Naive B cell (primary cell): ENCODE measurements at regions not wholly inside any gene's neighbourhood (a gene's known extent, or its start where the extent isn't known, plus 50 kb on each side); places are given as distances from the start of the nearest gene placed in this dataset.

Source experiments
- ATAC-seq, 2 donors: fragments of 150-1000 bp; cut with Tn5 transposase; 2 replicates each; pipeline ENCODE4 v1.10.0; 2021; ENCODE audit warnings: low read depth in 2 of 2, mild to moderate bottlenecking in 2 of 2, moderate library complexity in 2 of 2
- DNase-seq: peaks from one replicate; pipeline ENCODE4 v3.0.0; 2022
- H3K27ac Mint-ChIP-seq, 6 donors: one replicate each; pipeline ENCODE4 v1.8.0; 2020 to 2022; ENCODE audit warnings: mild to moderate bottlenecking in 6 of 6, mixed read lengths in 6 of 6, moderate library complexity in 5 of 6, inconsistent platforms in 2 of 6
- H3K27me3 Mint-ChIP-seq, 3 donors: one replicate each; pipeline ENCODE4 v1.8.0; 2021 to 2022; ENCODE audit warnings: mixed read lengths in 3 of 3, mild to moderate bottlenecking in 1 of 3
- H3K36me3 Mint-ChIP-seq, 2 donors: one replicate each; pipeline ENCODE4 v1.8.0; 2020 to 2022; ENCODE audit warnings: mixed read lengths in 2 of 2, inconsistent platforms in 1 of 2, mild to moderate bottlenecking in 1 of 2
- H3K4me1 Mint-ChIP-seq, 3 donors: one replicate each; pipeline ENCODE4 v1.8.0; 2020 to 2022; ENCODE audit warnings: mixed read lengths in 3 of 3, inconsistent platforms in 1 of 3, mild to moderate bottlenecking in 1 of 3, moderate library complexity in 1 of 3
- H3K4me3 Mint-ChIP-seq, 8 donors: one replicate each; pipeline ENCODE4 v1.8.0; 2020 to 2022; ENCODE audit warnings: mild to moderate bottlenecking in 8 of 8, mixed read lengths in 8 of 8, moderate library complexity in 8 of 8, inconsistent platforms in 2 of 8
- H3K9me3 Mint-ChIP-seq, 7 donors: one replicate each; pipeline ENCODE4 v1.8.0; 2020 to 2022; ENCODE audit warnings: mixed read lengths in 7 of 7, mild to moderate bottlenecking in 5 of 7, inconsistent platforms in 2 of 7, moderate library complexity in 1 of 7

- Mint-ChIP-seq H3K27ac (no peak overlapping the region), H3K4me3 (no peak overlapping the region), H3K36me3 (no peaks in the 10 kb centered on the region), H3K27me3 (no peaks in the 10 kb centered on the region), H3K4me1 (no peaks in the 10 kb centered on the region), H3K9me3 (peaks cover 0 to 5% (median 0%) of the 10 kb centered on the region in 7 donors)
- ATAC-seq (no peak), DNase-seq (no peak)
Measured at GRCh38 chr6:23177806-23178205, 608.4 kb downstream of the HDGFL1 start.

DNA sequence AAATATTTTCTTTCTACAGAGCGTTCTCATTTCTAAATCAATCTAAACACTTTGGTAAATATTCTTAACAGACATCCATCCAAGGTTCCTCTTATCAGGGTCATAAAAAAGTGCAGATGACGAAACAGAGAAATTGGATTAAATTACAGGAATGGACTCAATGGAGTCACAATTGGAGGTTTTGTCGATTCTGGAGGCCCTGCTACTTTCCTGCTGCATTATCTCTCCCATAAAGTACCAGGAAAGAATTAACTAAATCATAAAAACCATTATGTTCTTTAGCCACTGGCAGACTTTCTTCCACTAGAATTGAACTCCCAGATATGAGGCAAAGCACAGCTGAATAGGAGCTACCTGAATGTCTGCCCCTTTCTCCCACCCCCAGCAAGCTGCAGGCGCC lies 610.6 kb downstream of the HDGFL1 start:
- ATAC-seq: no peak
- H3K27ac Mint-ChIP-seq: no peak overlapping the region
- peaks cover 0 to 2% (median 0%) of the 10 kb centered on the region in 7 donors for H3K9me3 Mint-ChIP-seq
- H3K4me1 Mint-ChIP-seq: no peaks in the 10 kb centered on the region
- H3K36me3 Mint-ChIP-seq: no peaks in the 10 kb centered on the region
- H3K27me3 Mint-ChIP-seq: no peaks in the 10 kb centered on the region
- no peak overlapping the region for H3K4me3 Mint-ChIP-seq
- no peak for DNase-seq

DNA sequence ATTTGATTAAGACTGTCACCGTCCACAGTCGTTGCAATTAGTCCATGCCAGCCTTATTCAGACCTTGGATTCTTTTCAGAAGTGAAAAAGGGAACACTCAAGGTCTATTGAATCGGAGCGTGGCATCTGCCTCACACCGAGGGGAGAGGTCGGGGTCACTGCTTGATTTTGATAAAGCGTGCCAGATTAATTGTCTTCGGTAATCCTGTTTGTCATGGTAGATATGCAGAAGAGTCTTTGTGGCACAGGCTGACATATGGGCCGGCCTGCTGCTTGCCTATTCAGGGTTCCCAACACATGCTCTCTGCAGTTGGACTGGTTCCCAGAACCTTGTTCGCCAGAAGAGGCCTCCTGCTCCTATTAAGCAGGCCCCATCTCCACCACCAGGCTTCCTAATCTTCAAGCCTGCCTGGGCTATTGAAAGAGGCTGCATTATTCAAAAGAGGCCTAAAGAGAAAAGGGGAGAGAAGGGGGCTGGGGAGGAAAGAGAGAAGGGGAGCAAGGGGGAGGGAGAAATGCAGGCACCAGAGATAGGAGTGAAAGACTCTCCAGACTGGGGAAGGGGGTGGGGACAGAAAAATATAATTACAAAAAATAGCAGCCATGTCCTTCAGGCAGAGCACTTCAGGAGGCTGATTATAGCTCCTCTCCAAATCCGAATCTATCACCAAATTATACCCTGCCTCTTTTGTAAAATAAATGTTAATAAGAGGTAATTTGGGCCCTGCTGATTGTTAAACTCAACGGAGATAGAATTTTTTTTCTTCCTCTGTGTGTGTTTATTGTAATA lies 611.3 kb downstream of the HDGFL1 start:
- H3K4me3 Mint-ChIP-seq: no peak overlapping the region
- ATAC-seq (no peak), DNase-seq (no peak)
- no peaks in the 10 kb centered on the region for H3K36me3 Mint-ChIP-seq
- no peak overlapping the region for H3K27ac Mint-ChIP-seq
- no peaks in the 10 kb centered on the region for H3K4me1 Mint-ChIP-seq
- H3K27me3 Mint-ChIP-seq: no peaks in the 10 kb centered on the region
- H3K9me3 Mint-ChIP-seq: peaks cover 0 to 2% (median 0%) of the 10 kb centered on the region in 7 donors

DNA sequence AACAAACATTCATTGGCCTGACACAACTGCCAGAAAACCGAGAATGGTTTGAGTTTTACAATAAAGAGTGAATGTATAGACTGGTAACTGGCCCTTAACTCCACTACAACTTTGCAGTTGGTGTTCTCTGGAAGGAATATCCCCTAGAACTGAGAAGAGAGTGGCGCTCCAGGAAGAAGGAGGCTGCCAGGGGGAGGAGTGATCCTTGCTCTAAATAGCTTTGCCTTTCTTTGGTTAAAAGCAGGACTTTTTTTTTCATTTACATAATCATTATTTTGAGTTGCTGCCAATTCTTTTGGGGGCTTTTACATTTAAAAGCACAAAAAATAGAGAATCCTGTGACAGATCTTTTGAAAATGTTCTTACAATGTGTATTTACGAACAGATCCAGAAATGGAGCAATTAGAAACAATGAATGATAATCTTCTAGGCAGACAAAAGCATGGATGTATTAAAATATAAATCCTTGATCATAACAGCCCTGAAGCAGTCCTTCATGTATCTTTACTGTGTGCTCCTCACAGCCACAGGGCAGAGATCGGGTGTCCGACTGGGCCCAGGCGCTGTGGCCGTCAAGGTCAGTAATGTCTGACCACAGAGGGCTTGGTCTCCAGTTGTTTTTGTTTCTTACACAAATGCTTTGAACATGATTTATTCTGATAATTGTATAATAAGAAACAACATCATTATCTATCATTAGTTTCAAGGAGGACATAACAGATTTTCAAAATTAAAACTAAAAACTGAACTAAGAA lies 612.2 kb downstream of the HDGFL1 start:
- H3K4me3 Mint-ChIP-seq: no peak overlapping the region
- no peaks in the 10 kb centered on the region for H3K36me3 Mint-ChIP-seq
- ATAC-seq (no peak), DNase-seq (no peak)
- no peaks in the 10 kb centered on the region for H3K4me1 Mint-ChIP-seq
- H3K27ac Mint-ChIP-seq: no peak overlapping the region
- H3K27me3 Mint-ChIP-seq: no peaks in the 10 kb centered on the region
- H3K9me3 Mint-ChIP-seq: peaks cover 0 to 2% (median 0%) of the 10 kb centered on the region in 7 donors

- no peak for DNase-seq
- peaks cover 0 to 2% (median 0%) of the 10 kb centered on the region in 7 donors for H3K9me3 Mint-ChIP-seq
- peak overlapping the region in 1 of 6 donors; percentile 59 for H3K27ac Mint-ChIP-seq
- no peak for ATAC-seq
- no peaks in the 10 kb centered on the region for H3K4me1 Mint-ChIP-seq
- no peak overlapping the region for H3K4me3 Mint-ChIP-seq
- no peaks in the 10 kb centered on the region for H3K27me3 Mint-ChIP-seq
- no peaks in the 10 kb centered on the region for H3K36me3 Mint-ChIP-seq
Measured at GRCh38 chr6:23183846-23184245, 614.5 kb downstream of the HDGFL1 start.

DNA sequence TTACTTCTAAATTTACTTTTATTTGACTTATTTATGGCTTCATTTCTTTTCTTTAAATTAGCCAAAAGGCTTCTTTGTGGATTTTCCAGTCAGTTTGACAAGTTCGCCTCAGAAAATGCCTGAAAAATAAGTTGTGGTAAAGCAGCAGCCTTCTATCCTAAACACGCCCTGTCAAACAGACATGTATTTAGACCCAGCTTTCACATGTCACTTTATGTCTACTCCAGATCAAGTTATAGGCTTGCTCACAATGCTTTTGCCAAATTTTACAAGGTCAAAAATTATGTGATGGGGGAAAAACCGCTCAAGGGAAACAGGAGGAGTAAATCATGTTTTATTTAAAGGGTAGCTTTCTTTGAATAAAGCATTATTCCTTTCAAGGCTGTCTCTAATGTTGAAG lies 615.0 kb downstream of the HDGFL1 start:
- H3K4me1 Mint-ChIP-seq: no peaks in the 10 kb centered on the region
- H3K36me3 Mint-ChIP-seq: no peaks in the 10 kb centered on the region
- no peak overlapping the region for H3K27ac Mint-ChIP-seq
- H3K27me3 Mint-ChIP-seq: no peaks in the 10 kb centered on the region
- no peak for DNase-seq
- no peak overlapping the region for H3K4me3 Mint-ChIP-seq
- peaks cover 0 to 2% (median 0%) of the 10 kb centered on the region in 7 donors for H3K9me3 Mint-ChIP-seq
- ATAC-seq: no peak

DNA sequence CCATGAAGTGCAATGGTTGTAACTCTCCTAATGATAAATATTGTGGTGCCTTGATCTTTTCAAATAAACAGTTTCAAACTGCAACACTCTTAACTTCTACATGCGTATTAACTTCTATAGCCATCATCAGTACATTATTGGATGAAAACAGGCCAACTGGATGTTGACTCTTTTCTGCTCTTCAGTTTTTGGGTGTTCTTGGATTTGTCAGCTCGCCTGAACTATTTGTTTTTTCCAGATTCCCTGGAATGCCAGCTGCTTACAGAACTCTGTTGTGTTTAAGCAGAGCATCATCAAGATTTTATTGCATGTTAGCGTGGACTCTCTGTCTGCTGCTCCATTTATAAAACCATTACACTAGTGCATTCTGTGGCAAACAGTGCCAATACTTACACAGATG lies 626.1 kb downstream of the HDGFL1 start:
- Mint-ChIP-seq H3K4me3 (no peak overlapping the region), H3K27ac (no peak overlapping the region), H3K27me3 (no peaks in the 10 kb centered on the region), H3K9me3 (peaks cover 0 to 5% (median 0%) of the 10 kb centered on the region in 7 donors), H3K4me1 (no peaks in the 10 kb centered on the region), H3K36me3 (no peaks in the 10 kb centered on the region)
- ATAC-seq (no peak), DNase-seq (no peak)

GRCh38 chr6:23199541-23199940 lies 630.2 kb downstream of the HDGFL1 start:
- ATAC-seq (no peak), DNase-seq (no peak)
- Mint-ChIP-seq H3K4me1 (no peaks in the 10 kb centered on the region), H3K4me3 (no peak overlapping the region), H3K27me3 (no peaks in the 10 kb centered on the region), H3K36me3 (no peaks in the 10 kb centered on the region), H3K27ac (no peak overlapping the region), H3K9me3 (peaks cover 0 to 7% (median 0%) of the 10 kb centered on the region in 7 donors)

DNA sequence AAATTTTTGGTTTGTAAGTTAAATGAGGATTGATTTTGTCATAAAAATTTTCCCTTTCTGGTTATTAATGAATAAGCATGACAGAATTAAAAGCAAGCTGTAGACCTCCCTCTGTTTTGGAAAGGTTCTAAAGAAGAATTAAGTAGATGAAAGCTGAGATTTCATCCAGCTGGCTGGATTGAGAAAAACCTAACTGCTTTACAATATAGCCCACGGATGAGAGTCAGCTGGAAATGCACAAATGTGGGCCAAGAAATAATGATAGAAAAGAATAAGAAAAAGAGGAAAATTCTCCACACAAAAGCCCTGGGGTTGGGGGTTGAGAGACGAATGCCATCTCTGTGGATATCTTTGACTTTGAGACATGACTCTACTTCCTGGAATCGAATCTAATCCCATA lies 631.6 kb downstream of the HDGFL1 start:
- H3K9me3 Mint-ChIP-seq: peaks cover 0 to 8% (median under 1%) of the 10 kb centered on the region in 7 donors

DNA sequence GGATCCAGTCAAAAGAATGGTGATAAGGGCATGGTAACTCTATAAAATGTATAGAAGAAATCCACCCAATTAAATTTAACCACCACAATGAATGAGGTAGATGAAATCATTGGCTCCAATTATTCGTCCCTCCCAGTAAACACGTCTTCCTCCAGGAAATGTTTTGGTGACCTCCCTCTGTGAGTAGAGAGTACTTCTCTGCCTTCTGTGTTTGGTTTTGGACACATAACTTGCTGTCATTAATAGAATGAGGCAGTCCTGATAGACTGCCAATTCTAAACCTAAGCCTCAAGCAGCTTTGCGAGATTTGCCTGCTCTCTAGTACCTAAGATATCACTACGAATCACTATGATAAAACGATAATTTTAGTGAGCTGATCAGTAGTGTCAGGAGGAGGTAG lies 632.8 kb downstream of the HDGFL1 start:
- Mint-ChIP-seq H3K9me3 (peaks cover 0 to 14% (median 2%) of the 10 kb centered on the region in 7 donors), H3K4me1 (no peaks in the 10 kb centered on the region), H3K27me3 (no peaks in the 10 kb centered on the region), H3K27ac (no peak overlapping the region), H3K4me3 (no peak overlapping the region), H3K36me3 (no peaks in the 10 kb centered on the region)
- ATAC-seq (no peak), DNase-seq (no peak)

More for the DNA sequence above, 631.6 kb downstream of the HDGFL1 start:
- Mint-ChIP-seq H3K27ac (no peak overlapping the region), H3K4me1 (no peaks in the 10 kb centered on the region), H3K4me3 (no peak overlapping the region), H3K27me3 (no peaks in the 10 kb centered on the region), H3K36me3 (no peaks in the 10 kb centered on the region)
- ATAC-seq (no peak), DNase-seq (no peak)

- DNase-seq: no peak
- no peaks in the 10 kb centered on the region for H3K36me3 Mint-ChIP-seq
Measured at GRCh38 chr6:23212398-23212797, 643.0 kb downstream of the HDGFL1 start.

GRCh38 chr6:23213193-23213592 lies 643.8 kb downstream of the HDGFL1 start:
- H3K27ac Mint-ChIP-seq: no peak overlapping the region
- no peak for ATAC-seq
- no peak for DNase-seq
- H3K9me3 Mint-ChIP-seq: peaks cover 0 to 28% (median 13%) of the 10 kb centered on the region in 7 donors
- no peak overlapping the region for H3K4me3 Mint-ChIP-seq
- no peaks in the 10 kb centered on the region for H3K36me3 Mint-ChIP-seq
- no peaks in the 10 kb centered on the region for H3K27me3 Mint-ChIP-seq
- no peaks in the 10 kb centered on the region for H3K4me1 Mint-ChIP-seq

More at GRCh38 chr6:23212398-23212797, 643.0 kb downstream of the HDGFL1 start:
- ATAC-seq: no peak
- no peak overlapping the region for H3K4me3 Mint-ChIP-seq
- no peaks in the 10 kb centered on the region for H3K27me3 Mint-ChIP-seq
- no peak overlapping the region for H3K27ac Mint-ChIP-seq
- H3K4me1 Mint-ChIP-seq: no peaks in the 10 kb centered on the region
- peaks cover 2 to 36% (median 13%) of the 10 kb centered on the region in 7 donors for H3K9me3 Mint-ChIP-seq

GRCh38 chr6:23213651-23214050 lies 644.3 kb downstream of the HDGFL1 start:
- no peaks in the 10 kb centered on the region for H3K4me1 Mint-ChIP-seq
- DNase-seq (no peak), ATAC-seq (no peak)
- no peaks in the 10 kb centered on the region for H3K27me3 Mint-ChIP-seq
- H3K9me3 Mint-ChIP-seq: peaks cover 0 to 23% (median 13%) of the 10 kb centered on the region in 7 donors
- H3K36me3 Mint-ChIP-seq: no peaks in the 10 kb centered on the region
- H3K27ac Mint-ChIP-seq: no peak overlapping the region
- no peak overlapping the region for H3K4me3 Mint-ChIP-seq

GRCh38 chr6:23218751-23219150 lies 649.4 kb downstream of the HDGFL1 start:
- H3K9me3 Mint-ChIP-seq: peaks cover 0 to 9% (median 0%) of the 10 kb centered on the region in 7 donors
- H3K4me3 Mint-ChIP-seq: no peak overlapping the region
- no peaks in the 10 kb centered on the region for H3K27me3 Mint-ChIP-seq
- no peaks in the 10 kb centered on the region for H3K4me1 Mint-ChIP-seq
- no peaks in the 10 kb centered on the region for H3K36me3 Mint-ChIP-seq
- no peak overlapping the region for H3K27ac Mint-ChIP-seq
- ATAC-seq: no peak
- DNase-seq: no peak
